HG02938 (cell line): ENCODE measurements at regions not wholly inside any gene's neighbourhood (a gene's known extent, or its start where the extent isn't known, plus 50 kb on each side); places are given as distances from the start of the nearest gene placed in this dataset.

ENCODE experiments used
- ATAC-seq: cut with Tn5 transposase; IDR thresholded peaks from one replicate; pipeline ENCODE4 v1.9.1; 2021; ENCODE audit warnings: mild to moderate bottlenecking, moderate library complexity; ENCODE audit not compliant: unreplicated experiment

GRCh38 chr14:87547536-87547935, 445.4 kb downstream of the GALC start:
- ATAC-seq: no peak

GRCh38 chr14:87542288-87542687, 450.7 kb downstream of the GALC start:
- no peak for ATAC-seq

GRCh38 chr14:87540339-87540738, 452.6 kb downstream of the GALC start:
- no peak for ATAC-seq

- ATAC-seq: no peak
Observed at GRCh38 chr14:87529081-87529480, 463.9 kb downstream of the GALC start.

GRCh38 chr14:87526731-87527130, 466.3 kb downstream of the GALC start:
- ATAC-seq: no peak

GRCh38 chr14:87524011-87524410, 469.0 kb downstream of the GALC start:
- no peak for ATAC-seq

- ATAC-seq: no peak
Observed at GRCh38 chr14:87522575-87522974, 470.4 kb downstream of the GALC start.

- ATAC-seq: no peak
Observed at GRCh38 chr14:87508333-87508732, 484.6 kb downstream of the GALC start.

- ATAC-seq: no peak
Observed at GRCh38 chr14:87503711-87504110, 489.3 kb downstream of the GALC start.

GRCh38 chr14:87497301-87497700, 495.7 kb downstream of the GALC start:
- no peak for ATAC-seq

- no peak for ATAC-seq
Observed at GRCh38 chr14:87494010-87494409, 499.0 kb downstream of the GALC start.

- ATAC-seq: no peak
Observed at GRCh38 chr14:87492561-87492960, 500.4 kb downstream of the GALC start.

- no peak for ATAC-seq
Observed at GRCh38 chr14:87491816-87492215, 501.2 kb downstream of the GALC start.

- no peak for ATAC-seq
Observed at GRCh38 chr14:87489196-87489819, 503.7 kb downstream of the GALC start.

- ATAC-seq: no peak
Observed at GRCh38 chr14:87483271-87484260, 509.4 kb downstream of the GALC start.

- no peak for ATAC-seq
Observed at GRCh38 chr14:87468531-87468930, 524.5 kb downstream of the GALC start.

GRCh38 chr14:87467578-87467977, 525.4 kb downstream of the GALC start:
- no peak for ATAC-seq

- ATAC-seq: no peak
Observed at GRCh38 chr14:87465770-87466169, 527.2 kb downstream of the GALC start.

- no peak for ATAC-seq
Observed at GRCh38 chr14:87461704-87462103, 531.3 kb downstream of the GALC start.

- ATAC-seq: no peak
Observed at GRCh38 chr14:87457720-87458119, 535.3 kb downstream of the GALC start.

GRCh38 chr14:87450193-87450592, 542.8 kb downstream of the GALC start:
- ATAC-seq: no peak

GRCh38 chr14:87449016-87449415, 544.0 kb downstream of the GALC start:
- ATAC-seq: no peak
